Hematopoietic multipotent progenitor cell (in vitro differentiated cells): ENCODE measurements at regions not wholly inside any gene's neighbourhood (a gene's known extent, or its start where the extent isn't known, plus 50 kb on each side); places are given as distances from the start of the nearest gene placed in this dataset.
"Not testable (repeated sequence)": the region's sequence is repeated elsewhere in the genome, so short reads cannot be mapped to it uniquely, and the experiment has no call there.

Experiments
- DNase-seq, 3 donors: peaks; one replicate each; pipeline ENCODE4 v3.0.0-alpha.2; 2011 to 2015; ENCODE audit warnings: low read depth in 2 of 3, low spot score in 2 of 3

GRCh38 chr15:53844634-53845033 is 85.2 kb upstream of the WDR72 start:
- no peak for DNase-seq

- DNase-seq = no peak
Observed at GRCh38 chr15:53843869-53844569, 84.6 kb upstream of the WDR72 start.

GRCh38 chr15:53843166-53843565 is 83.7 kb upstream of the WDR72 start:
- no peak for DNase-seq

GRCh38 chr15:53841651-53842050 is 82.2 kb upstream of the WDR72 start:
- no peak for DNase-seq

- no peak for DNase-seq
Observed at GRCh38 chr15:53840681-53841080, 81.2 kb upstream of the WDR72 start.

GRCh38 chr15:53837263-53837662 is 77.8 kb upstream of the WDR72 start:
- no peak for DNase-seq

- DNase-seq = no peak
Observed at GRCh38 chr15:53836618-53837017, 77.2 kb upstream of the WDR72 start.

GRCh38 chr15:53835309-53835708 is 75.8 kb upstream of the WDR72 start:
- no peak for DNase-seq

- no peak for DNase-seq
Observed at GRCh38 chr15:53834214-53834613, 74.8 kb upstream of the WDR72 start.

GRCh38 chr15:53833134-53833624 is 73.7 kb upstream of the WDR72 start:
- DNase-seq = no peak

GRCh38 chr15:53831907-53832770 is 72.7 kb upstream of the WDR72 start:
- DNase-seq = no peak

GRCh38 chr15:53830707-53831386 is 71.4 kb upstream of the WDR72 start:
- no peak for DNase-seq

- no peak for DNase-seq
Observed at GRCh38 chr15:53829923-53830459, 70.5 kb upstream of the WDR72 start.

GRCh38 chr15:53829471-53829870 is 70.0 kb upstream of the WDR72 start:
- DNase-seq = no peak

- no peak for DNase-seq
Observed at GRCh38 chr15:53827355-53827754, 67.9 kb upstream of the WDR72 start.

- DNase-seq = peak in 2 of 3 donors; percentile 12 to 40
Observed at GRCh38 chr15:53811530-53811929, 52.1 kb upstream of the WDR72 start.

GRCh38 chr15:53810306-53810705 is 50.8 kb upstream of the WDR72 start:
- not testable (repeated sequence) for DNase-seq
